Dermis blood vessel endothelial cell (primary cell): ENCODE measurements at regions not wholly inside any gene's neighbourhood (a gene's known extent, or its start where the extent isn't known, plus 50 kb on each side); places are given as distances from the start of the nearest gene placed in this dataset.

Source experiments
- DNase-seq: peaks from one replicate; pipeline ENCODE4 v3.0.0; 2010

- no peak for DNase-seq
Measured at GRCh38 chr18:37937287-37937686, 371.7 kb upstream of the CELF4 start.

DNA sequence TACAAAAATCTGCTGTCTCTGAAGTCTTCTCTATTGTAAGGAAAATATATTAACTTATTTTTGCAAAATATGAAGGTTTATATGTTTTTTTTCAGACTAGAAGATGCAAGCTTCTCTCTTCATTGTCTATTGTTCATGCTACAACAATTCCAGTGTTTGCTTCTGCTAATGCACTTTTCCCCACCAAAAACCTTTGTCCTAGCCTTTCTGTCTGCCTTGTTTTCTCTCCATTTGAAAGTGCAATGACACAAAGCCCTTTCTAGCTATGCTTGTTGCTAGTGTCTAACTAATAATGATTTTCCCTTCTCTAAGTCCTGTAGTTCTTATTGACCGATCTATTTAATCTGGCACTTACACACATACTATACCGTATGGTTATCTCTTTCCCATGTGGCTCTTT is 369.5 kb upstream of the CELF4 start:
- no peak for DNase-seq

- DNase-seq = no peak
Measured at GRCh38 chr18:37930640-37931039, 365.0 kb upstream of the CELF4 start.

GRCh38 chr18:37922162-37922561 is 356.6 kb upstream of the CELF4 start:
- DNase-seq = no peak

- no peak for DNase-seq
Measured at GRCh38 chr18:37920865-37921264, 355.3 kb upstream of the CELF4 start.

GRCh38 chr18:37913051-37913450 is 347.5 kb upstream of the CELF4 start:
- DNase-seq = no peak

DNA sequence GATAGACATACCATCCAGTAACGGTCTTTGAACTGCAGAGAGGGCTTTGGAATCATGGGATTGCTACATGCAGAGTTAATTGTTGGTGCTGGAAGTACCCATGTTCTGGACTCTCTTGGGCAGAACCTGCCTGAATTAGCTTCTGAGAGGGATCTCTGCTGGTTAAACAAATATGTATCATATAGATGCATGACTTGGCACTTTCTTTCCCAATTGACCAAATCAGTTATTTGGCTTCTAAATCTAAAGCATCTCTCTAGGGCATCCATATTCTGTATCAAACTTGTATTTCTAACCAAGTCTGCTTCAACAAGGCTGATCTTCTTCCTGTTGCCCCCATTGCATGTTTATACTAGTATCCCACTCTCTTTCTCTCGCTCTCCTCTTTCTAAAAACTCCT is 336.7 kb upstream of the CELF4 start:
- DNase-seq = no peak

DNA sequence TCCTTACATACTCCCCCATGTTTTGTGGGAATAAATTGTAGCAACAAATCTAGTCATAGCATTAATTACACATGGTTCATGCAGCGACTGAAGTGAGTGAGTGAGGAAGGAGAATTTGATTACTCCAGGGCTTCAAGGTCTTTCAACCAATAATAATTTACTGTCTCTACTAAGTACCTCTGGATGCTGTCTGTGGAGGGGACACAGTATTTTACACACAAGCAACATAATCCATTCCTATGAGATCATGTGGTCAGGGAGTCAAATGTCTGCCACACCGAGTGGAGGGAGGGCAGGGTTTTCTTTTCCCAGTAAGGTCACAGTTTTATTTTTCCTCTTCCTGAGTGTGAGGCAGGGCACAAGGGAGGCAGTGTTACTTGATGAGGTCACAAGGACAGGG is 334.7 kb upstream of the CELF4 start:
- DNase-seq = no peak

DNA sequence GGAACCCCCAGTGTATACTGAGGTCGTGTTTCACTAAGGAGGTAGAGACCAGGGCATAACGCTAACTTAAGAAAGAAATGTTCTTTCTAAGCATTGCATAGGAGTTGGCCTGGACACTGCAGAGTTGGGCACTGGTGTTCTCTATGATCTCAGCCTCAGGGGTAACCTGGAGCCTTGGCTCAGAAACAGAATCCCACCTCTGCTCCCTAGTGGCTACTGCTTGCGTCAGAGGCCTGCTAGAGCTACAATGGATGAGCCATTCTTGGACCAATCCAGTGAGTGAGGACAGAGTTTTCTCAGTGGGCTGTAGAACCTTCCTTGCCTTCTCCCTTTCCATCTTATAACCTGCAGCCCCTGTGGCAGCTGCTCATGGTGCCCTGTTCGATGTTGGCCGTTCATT is 324.4 kb upstream of the CELF4 start:
- no peak for DNase-seq

- no peak for DNase-seq
Measured at GRCh38 chr18:37874721-37875120, 309.1 kb upstream of the CELF4 start.

- DNase-seq = no peak
Measured at GRCh38 chr18:37873416-37873815, 307.8 kb upstream of the CELF4 start.

- no peak for DNase-seq
Measured at GRCh38 chr18:37872562-37872961, 307.0 kb upstream of the CELF4 start.

GRCh38 chr18:37871561-37871960 is 306.0 kb upstream of the CELF4 start:
- no peak for DNase-seq

DNA sequence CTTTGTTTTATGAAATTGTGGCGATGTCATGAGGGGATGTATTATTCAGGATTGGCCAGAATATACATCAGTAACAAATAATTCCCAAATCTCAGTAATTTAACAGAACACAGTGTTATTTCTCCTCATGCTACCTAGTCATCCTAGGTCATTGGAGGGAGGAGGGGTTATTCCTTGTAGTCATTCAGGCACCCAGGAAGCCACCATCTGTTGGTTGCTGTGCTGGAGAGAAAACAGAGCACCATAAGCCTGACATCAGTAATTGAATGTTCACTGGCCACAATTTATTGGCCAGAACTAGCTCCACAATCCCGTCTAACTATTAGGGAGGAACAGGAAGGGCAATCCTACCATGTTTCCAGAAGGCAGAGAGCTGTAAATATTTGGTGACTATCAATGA is 303.5 kb upstream of the CELF4 start:
- DNase-seq = no peak

- no peak for DNase-seq
Measured at GRCh38 chr18:37864122-37864521, 298.5 kb upstream of the CELF4 start.

DNA sequence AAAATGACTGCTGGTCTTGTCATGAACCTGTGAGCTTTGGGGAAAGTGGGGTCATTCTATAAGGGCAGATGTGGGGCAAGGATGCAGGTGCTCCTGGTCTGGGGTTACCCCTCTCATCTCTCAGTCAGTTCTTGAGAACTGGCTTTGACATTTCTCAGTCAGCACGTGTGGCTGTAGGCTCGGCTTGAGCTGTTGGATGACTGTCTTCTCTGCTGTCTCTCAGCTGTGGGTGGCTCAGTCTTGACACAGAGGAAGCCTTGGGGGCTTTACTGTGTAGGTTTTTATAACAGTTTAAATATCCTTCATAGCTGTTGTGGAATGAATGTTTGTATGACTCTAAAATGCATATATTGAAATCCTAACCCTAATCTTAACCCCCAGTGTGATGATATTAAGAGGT is 296.4 kb upstream of the CELF4 start:
- no peak for DNase-seq

DNA sequence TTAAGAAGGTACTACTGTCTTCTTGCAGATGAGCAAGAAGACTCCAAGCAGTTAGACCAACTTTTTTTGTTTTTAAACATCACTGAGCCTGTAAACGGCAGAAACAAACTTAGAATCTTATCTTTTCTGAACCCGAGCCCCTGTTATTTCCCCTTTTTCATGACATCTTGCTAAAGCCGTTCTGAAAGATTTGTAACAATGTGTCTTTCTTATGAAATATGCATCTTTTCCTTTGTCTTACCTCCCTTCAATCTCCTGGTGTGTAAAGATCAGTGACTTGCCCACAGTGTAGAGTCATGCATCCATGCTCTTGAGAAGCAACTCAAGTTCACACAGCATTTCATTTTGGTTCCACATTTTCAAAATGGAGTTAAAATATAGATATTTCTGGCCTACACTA is 288.8 kb upstream of the CELF4 start:
- DNase-seq = no peak

DNA sequence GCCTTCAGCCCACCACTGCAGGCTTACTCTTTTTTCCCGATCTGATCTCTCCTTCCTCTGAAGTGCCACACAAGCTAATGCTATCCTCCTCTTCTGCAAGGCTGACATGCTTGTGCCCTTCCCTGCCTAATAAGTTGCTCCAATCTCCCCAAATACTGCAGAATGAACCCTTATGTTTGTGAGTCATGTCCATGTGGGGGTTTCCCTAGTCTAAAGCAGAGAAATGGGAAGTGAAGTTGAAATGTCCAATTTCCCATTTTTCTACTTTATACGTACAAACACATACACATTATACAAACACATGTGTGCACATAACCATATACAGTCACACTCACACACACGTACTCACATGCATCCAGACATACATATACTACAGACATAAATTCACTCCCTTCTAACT is 288.1 kb upstream of the CELF4 start:
- DNase-seq = no peak

DNA sequence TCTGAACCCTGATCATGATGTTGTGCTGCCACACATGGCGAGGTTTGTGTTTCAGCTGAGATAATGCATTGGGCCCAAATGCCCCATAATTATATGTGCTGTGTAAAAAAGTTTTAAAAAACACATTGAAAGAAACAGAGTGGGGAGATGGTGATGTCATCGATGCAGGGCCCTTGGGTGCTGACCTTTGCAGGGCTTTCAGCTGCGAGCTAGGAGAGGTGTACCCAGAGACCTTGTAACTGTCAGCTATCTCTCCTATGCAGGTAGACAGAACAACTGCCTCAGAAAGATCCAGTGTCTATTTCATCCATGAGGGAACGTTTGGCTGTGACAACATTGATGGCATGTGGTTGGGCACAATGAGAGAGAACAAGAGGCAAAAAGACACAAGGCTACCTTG is 286.9 kb upstream of the CELF4 start:
- DNase-seq = no peak

DNA sequence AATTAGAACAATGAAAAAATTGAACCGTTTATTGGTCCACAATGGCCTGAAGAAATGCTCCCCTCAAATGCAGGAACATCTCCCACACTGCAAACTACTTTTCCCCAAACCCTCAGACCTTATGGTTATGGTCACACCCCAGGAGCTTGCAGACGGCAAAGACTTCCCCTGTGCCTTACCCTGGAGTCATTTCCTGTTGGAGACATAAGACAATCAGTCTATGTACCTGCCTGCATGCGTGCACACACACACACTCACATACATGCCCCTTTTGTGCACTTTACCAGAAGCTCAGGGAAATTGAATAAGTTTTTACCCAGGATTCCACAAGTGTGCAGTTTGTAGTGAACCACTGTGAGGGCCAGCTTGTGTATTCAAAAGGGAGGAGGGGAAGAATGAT is 281.9 kb upstream of the CELF4 start:
- DNase-seq = no peak

GRCh38 chr18:37846996-37847395 is 281.4 kb upstream of the CELF4 start:
- DNase-seq = no peak

DNA sequence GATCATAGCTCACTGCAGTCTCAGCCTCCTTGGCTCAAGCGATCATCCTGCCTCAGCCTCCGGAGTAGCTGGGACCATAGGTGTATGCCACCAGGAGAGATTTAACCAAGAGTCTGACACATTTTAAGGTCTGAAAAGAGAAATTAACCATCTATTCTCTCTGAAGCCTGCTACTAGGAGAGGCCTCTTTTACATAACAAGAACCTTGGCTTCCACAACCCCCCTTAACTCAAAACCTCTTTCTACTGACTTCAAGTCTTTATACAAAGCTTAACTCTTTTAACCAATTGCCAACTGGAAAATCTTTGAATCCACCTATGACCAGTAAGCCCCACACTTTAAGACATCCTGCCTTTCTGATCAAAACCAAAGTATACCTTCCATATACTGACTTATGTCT is 279.9 kb upstream of the CELF4 start:
- DNase-seq = no peak

- no peak for DNase-seq
Measured at GRCh38 chr18:37844209-37844970, 278.8 kb upstream of the CELF4 start.

GRCh38 chr18:37838083-37838482 is 272.5 kb upstream of the CELF4 start:
- DNase-seq = no peak
